DMS 273 (cell line): ENCODE measurements at regions not wholly inside any gene's neighbourhood (a gene's known extent, or its start where the extent isn't known, plus 50 kb on each side); places are given as distances from the start of the nearest gene placed in this dataset.
A peak's percentile ranks its signal among the peaks of the same experiment; 100 is the strongest.
"Not testable (repeated sequence)": the region's sequence is repeated elsewhere in the genome, so short reads cannot be mapped to it uniquely, and the experiment has no call there.

Experiments
- DNase-seq: peaks from one replicate; lab custom pipeline; 2025; ENCODE audit not compliant: unreplicated experiment; lab: John Stamatoyannopoulos, UW

DNA sequence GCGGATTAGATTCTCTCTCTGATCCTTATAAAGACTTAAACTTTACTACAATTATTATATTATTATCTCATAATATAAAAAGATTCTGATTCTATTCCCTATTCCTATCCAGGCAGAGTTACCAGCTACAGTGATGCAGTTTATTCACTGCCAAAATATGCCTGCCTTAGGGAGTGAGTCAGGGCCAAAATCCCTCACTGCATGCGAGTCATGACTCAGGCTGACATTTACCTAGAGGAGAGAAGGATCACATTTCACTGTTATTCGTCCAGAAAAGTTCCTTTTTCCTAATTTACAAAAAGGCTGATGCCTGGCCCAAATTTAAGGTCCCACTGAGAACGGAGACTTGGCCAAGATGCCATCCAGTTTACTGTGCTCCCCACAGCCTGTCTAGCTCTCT, 168.5 kb upstream of the LDB2 start:
- DNase-seq = no peak

GRCh38 chr4:17066236-17066635, 167.8 kb upstream of the LDB2 start:
- DNase-seq = no peak

DNA sequence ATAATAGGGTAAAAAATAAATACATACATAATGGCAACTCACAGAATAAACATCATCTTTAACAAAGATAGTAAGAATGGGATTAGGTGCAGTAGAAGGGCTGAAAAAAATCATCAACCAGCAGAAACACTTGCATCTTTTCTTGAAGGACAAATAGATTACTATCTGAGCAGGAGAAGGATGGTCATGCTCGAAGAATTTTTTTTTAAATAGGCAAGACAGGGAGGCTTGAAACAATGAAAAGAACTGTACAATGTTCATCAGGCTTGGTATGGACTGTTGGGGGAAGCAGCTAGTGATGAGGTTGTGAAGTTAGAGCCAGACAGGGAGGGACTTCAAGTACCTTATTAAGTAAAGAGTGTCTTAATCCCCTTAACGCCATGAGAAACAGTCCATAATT, 167.4 kb upstream of the LDB2 start:
- no peak for DNase-seq

- no peak for DNase-seq
These were observed 166.5 kb upstream of the LDB2 start for GRCh38 chr4:17064959-17065358.

- no peak for DNase-seq
These were observed 165.4 kb upstream of the LDB2 start for GRCh38 chr4:17063888-17064287.

DNA sequence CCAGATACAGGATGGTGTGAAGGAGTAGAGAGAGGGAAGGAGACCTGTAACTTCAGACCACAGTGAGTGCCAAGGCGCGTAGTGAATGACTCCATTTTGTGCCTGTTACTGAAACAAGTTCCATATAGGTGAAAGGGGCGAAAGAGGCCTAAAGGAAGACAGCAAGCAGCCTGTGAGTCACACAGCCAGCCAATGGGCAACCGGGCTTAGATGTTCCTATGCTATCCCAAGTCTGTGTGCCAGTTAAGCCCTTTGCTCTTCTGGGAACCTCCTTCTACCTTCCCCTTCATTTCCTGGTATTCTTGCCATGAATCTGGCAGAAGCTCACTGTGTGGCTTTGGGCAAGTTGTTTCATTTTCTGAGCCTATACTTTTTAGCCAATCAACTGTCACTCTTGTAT, 161.8 kb upstream of the LDB2 start:
- DNase-seq = no peak

DNA sequence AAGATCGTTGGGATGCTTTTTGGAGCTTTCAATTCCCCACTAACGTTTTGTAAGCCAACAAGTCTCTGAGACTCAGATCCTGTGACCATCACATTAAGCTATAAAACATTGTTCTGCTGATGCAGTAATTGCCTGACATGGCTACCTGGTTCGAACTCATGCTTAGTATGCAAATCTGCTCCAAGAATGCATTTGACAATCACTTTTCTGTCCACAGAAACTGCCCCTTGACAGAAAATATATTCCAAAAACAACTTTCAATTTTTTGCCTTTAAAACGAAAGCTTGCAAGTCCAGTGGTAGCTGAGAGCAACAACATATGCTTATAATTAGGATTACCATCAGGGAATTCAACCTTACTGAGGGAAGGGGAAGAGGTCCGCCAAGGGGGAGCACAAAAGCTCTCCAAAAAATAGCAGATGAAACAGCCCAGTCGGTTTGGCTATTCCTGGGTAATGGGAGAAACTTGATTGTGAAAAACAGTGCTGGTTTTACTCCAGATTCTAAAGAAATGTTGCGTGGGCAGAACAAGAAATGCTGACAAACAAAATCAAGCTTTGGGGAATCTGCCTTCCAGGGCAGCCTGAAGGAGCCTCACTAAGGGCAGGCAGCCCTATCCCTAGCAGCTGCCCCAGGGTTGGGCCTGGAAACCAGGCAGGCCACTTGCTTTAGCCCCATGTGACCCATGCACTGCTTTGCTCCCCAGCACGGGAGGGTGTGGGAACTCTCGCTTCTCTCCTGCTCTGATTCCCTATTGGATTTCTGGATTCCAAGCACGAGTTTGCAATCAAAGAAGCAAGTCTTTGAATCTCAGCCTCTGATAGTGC, 160.7 kb upstream of the LDB2 start:
- peak; percentile 56 for DNase-seq

DNA sequence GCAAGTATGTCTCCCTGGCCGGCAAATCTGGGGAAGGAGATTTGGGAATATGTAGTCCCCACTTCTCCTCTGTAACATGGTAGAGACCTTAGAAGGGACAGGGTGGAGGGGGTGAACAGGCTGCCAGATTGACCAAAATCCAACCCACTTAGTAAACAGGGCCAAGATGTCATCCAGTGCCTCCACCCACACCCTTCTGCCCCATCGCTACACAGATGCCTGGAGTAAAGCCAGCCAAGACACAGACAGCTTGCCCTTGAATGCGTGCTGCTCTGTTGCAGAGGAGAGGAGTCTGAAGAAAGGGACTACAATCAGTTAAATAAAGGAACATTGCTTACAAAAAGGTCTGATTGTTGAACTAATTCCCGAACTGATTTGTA, 160.1 kb upstream of the LDB2 start:
- peak; percentile 90 for DNase-seq

DNA sequence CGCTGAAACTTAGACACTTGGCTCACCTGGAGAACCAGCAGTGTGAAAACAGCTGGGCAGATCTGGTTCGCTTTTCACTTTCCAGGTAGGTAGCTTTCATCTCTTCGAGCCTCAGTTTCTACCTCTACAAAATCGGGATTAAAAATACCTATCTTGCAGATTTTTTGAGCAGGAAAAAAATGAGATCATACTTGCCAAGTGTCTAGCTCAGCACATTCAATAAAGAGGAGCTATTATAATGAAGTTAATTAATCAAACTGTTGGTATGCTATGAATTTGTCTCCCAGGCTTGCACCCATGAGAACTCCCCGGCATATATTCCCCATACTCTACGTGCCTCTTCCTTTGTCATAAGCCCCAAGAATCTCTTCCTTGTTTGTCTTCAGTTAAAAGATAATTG, 158.6 kb upstream of the LDB2 start:
- DNase-seq = no peak

- peak; percentile 10 for DNase-seq
These were observed 157.3 kb upstream of the LDB2 start for GRCh38 chr4:17055788-17056187.

DNA sequence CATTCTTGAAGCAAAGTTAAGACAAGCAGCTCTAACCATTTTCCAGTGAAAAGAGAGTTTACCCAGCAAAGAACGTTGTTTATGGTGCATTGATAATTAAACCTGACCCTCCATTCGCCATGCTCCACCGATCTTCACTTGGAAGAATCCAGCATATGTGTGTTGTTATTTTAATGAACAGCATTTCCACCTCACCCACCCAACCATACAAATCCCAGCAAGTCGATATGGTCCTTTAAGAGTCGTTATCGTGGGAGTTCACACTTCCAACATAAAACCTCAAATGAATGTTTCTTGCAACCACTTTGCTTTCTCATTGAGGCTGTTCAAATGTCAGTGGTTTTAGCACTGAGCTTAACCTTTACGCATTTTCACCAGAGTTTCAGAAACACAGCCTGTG, 147.4 kb upstream of the LDB2 start:
- DNase-seq = no peak

- no peak for DNase-seq
These were observed 140.2 kb upstream of the LDB2 start for GRCh38 chr4:17038510-17039176.

DNA sequence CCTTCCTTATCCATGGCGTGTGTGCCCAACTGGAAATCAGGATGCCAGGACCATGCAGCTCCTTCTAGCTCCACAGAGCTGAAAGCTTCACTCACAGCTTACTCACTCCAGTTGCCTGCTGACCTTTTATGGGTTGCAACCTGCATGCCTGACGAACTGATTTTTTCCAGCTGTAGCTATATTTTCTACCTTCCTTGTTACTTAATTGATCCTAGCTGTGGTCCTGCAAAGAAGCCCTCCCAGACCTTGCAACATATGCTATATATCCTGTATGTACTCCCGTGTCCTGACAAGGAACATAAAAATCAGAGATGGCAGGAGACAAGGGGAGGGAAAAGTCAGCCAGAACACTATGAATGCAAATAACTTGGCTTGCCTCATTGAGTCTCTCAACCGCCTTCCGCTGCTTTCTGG, 135.3 kb upstream of the LDB2 start:
- DNase-seq = no peak

DNA sequence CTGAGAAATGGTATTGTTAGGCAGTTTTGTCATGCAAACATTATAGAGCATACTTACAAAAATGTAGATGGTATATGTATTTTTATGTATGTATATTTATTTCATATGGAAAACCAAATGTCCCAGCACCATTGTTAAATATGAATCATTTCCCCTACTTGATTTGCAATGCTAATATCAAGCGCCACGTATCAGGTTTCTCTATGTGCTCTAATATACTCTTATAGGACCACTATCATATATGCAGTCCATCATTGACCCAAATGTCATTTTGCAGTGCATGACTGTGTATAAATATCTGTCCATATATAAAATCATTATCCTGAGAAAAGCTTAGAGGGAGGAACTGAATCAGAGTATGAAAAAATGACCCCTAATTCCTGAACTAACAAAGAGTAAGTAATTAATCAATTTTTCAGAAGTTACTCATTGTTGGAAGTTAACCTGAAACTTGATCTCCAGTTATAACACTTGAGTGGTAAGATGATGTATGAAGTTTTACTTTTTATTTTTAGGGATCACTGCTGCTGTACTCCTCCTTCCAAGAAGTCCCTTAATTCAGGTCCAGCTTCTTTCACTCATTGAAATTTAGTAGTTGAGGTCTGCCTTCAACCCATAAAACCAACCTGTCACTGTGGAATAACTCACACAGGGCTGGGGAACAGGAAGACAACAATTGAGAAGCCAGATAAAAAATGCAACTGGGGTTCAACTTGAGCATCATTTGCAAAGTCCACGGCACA, 134.8 kb upstream of the LDB2 start:
- DNase-seq = no peak

DNA sequence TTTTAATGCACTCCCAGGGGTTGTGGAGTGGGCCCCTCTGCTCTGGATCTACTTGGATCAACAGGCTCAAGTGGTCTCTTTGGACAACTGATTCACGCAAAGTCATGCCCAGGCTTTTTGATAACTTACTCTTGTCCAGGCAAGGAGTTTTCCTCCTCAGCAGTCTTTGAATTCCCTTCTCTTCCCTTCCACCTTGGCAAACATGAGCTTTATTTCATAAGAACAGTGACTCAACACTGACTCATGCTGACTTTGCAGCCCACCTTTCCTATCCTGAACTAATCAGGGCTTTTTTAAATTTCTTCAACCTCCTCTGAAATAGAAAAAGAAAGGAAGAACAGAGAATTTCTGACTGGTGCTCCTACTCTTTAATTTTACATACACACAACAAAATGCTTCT, 132.1 kb upstream of the LDB2 start:
- DNase-seq = no peak

DNA sequence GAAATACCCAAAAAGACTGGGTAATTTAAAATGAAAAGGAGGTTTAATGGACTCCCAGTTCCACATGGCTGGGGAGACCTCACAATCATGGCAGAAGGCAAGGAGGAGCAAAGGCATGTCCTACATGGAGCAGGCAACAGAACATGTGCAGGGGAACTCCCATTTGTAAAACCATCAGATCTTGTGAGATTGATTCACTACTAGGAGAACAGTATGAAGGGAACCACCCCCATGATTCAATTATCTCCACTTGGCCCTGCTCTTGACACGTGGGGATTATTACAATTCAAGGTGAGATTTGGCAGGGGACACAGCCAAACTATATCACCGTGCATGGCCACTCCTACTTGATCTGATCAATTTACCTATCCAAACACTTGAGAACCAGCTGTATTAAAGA, 131.5 kb upstream of the LDB2 start:
- DNase-seq = no peak

DNA sequence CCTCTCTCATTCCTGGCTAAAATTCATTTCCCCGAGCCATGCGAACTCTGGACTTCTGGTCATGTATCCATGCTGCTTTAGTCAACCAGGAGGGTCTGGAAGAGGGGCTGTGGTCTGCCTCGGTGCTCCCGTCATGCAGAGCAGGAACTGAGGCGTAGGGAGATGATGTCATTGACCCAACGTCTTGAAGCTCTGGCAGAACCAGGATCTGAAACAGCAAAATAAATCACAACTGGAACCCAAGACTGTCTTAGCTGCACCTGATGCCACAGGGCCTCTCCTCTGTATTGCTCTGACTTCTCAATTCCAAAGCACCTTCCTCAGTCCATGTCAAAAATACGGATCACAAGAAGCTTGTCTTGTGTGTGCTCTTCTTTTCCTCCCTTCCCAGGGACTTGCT, 131.0 kb upstream of the LDB2 start:
- no peak for DNase-seq

DNA sequence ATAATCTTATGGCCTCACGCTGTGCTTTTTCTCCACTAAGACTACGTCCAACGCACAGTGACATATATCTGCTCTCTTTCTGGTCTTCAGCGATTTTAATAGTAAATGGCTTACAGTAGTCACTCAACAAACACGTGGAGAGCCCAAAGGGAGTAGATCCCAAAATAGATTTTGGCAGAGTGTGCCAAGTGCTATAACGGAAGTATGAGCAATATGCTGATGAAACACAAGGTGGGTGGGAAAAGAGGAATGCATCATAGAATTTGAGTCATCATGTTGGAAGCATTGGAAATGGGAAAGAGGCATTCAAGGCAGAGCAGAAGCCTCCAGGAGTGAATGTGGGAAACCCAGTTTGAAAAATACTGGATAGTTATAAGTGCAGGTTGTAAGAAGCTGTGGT, 129.1 kb upstream of the LDB2 start:
- DNase-seq = peak; percentile 2

DNA sequence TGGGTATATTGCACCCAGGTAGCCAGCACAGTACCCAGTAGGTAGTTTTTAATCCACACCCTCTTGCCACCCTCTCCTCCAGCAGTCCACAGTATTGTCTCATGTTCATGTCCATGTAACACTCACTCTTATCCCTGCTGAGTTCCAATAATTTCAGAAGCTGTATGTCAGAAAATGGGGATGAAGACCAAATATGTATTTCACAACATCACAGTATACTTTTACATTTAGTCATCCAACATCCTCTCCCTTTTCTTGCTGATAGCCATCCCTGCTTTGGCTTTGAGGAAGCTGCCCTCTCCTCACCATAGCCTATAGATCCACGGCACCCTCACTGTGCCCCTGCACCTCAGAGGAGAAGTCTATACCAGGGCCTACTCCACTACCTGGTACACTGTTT, 126.0 kb upstream of the LDB2 start:
- no peak for DNase-seq

GRCh38 chr4:17020901-17021300, 122.5 kb upstream of the LDB2 start:
- DNase-seq = no peak

- no peak for DNase-seq
These were observed 122.0 kb upstream of the LDB2 start for GRCh38 chr4:17020451-17020850.

GRCh38 chr4:17018621-17019020, 120.2 kb upstream of the LDB2 start:
- DNase-seq = not testable (repeated sequence)
